HFFc6 (cell line): ENCODE measurements at regions not wholly inside any gene's neighbourhood (a gene's known extent, or its start where the extent isn't known, plus 50 kb on each side); places are given as distances from the start of the nearest gene placed in this dataset.

ENCODE experiments used
- DNase-seq: peaks from one replicate; pipeline ENCODE4 v3.0.0-alpha.2; 2018
- H3K27ac Mint-ChIP-seq: 2 replicates; pipeline ENCODE4 v1.8.0; 2020; ENCODE audit warnings: mild to moderate bottlenecking, mixed read lengths
- H3K27me3 Mint-ChIP-seq: 2 replicates; pipeline ENCODE4 v1.8.0; 2021; ENCODE audit warnings: mild to moderate bottlenecking, moderate library complexity, mixed read lengths; ENCODE audit not compliant: insufficient read depth
- H3K36me3 Mint-ChIP-seq: 2 replicates; pipeline ENCODE4 v1.8.0; 2021; ENCODE audit warnings: low read depth, mixed read lengths
- H3K4me1 Mint-ChIP-seq: 2 replicates; pipeline ENCODE4 v1.8.0; 2020; ENCODE audit warnings: low read depth, mixed read lengths
- H3K4me3 Mint-ChIP-seq: 2 replicates; pipeline ENCODE4 v1.8.0; 2020; ENCODE audit warnings: mild to moderate bottlenecking, moderate library complexity, mixed read lengths
- H3K9me3 Mint-ChIP-seq: 2 replicates; pipeline ENCODE4 v1.8.0; 2020; ENCODE audit warnings: mild to moderate bottlenecking, mixed read lengths
- TF ChIP-seq, protein P1 (sequence below): fragments of 200-600 bp; sonication (generic); IDR thresholded peaks from 2 replicates; pipeline ENCODE4 v1.5.0; 2021; ENCODE audit warnings: antibody characterized with exemption, mild to moderate bottlenecking

DNA sequence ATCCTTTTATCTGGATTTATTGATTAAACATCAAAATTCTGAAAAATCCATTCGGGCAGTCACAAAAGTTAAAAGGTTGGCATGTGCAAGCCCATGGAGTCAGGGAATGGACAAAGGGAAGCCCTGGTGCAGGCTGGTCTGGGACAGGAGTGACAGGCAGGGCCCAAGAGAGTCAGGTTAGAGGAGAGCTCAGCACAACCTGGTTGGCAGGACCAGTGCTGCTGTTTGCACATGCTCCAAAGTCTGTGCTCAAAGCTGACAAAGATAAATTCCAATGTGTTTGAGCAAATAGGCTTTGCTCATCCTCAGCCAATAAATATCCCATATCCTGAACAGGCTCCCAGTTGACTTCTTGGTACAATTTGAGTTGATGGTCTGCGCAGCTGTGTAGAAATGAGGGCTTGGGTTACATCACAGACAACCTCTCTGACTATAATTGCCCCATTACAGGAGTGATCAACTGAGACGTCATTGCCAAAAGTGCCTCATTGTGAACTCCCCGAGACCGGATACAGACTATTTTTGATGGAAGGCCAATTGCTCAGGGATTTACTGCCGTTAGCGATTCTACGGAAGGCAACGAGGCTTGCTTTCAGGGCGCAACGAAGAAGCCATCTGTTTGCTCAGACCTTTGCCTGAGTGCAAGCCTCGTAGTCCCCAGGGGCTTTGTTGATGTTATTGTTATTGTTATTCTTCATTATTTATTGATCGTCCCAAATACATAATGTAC is 1008.1 kb upstream of the TENM3 start:
- TF ChIP-seq, protein P1, sequence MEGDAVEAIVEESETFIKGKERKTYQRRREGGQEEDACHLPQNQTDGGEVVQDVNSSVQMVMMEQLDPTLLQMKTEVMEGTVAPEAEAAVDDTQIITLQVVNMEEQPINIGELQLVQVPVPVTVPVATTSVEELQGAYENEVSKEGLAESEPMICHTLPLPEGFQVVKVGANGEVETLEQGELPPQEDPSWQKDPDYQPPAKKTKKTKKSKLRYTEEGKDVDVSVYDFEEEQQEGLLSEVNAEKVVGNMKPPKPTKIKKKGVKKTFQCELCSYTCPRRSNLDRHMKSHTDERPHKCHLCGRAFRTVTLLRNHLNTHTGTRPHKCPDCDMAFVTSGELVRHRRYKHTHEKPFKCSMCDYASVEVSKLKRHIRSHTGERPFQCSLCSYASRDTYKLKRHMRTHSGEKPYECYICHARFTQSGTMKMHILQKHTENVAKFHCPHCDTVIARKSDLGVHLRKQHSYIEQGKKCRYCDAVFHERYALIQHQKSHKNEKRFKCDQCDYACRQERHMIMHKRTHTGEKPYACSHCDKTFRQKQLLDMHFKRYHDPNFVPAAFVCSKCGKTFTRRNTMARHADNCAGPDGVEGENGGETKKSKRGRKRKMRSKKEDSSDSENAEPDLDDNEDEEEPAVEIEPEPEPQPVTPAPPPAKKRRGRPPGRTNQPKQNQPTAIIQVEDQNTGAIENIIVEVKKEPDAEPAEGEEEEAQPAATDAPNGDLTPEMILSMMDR: no peak
- H3K4me1 Mint-ChIP-seq: no peaks in the 10 kb centered on the region
- no peaks in the 10 kb centered on the region for H3K27me3 Mint-ChIP-seq
- no peak overlapping the region for H3K4me3 Mint-ChIP-seq
- no peaks in the 10 kb centered on the region for H3K36me3 Mint-ChIP-seq
- H3K9me3 Mint-ChIP-seq: peaks cover 10% of the 10 kb centered on the region
- no peak overlapping the region for H3K27ac Mint-ChIP-seq
- no peak for DNase-seq

GRCh38 chr4:181245326-181245725 is 997.9 kb upstream of the TENM3 start:
- Mint-ChIP-seq H3K27me3 (peaks cover 2% of the 10 kb centered on the region; the same call in 1 of the 2 replicates), H3K27ac (no peak overlapping the region)
- no peak for DNase-seq

DNA sequence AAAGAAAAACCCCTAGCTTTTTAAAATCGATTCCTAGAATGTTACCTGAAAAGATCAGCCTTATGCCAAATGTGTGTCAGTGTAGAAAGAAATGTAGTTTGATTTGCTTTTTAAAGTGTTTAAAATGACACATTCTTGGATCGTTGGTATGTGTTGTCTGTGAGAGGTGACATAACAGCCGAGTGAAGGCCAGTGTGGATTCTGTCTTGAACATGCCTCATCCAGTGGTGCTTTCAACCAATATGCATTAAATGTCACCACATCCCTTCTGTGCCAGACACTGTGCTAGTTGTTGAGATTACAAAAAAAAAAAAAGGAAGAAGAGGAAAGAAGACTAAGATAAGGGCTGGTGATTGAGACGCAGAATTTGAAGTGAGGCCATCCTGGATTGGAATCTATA is 994.2 kb upstream of the TENM3 start:
- Mint-ChIP-seq H3K4me3 (no peak overlapping the region), H3K9me3 (peaks cover 5% of the 10 kb centered on the region), H3K27me3 (no peaks in the 10 kb centered on the region), H3K4me1 (no peaks in the 10 kb centered on the region), H3K27ac (no peak overlapping the region), H3K36me3 (no peaks in the 10 kb centered on the region)
- TF ChIP-seq, protein P1: no peak
- no peak for DNase-seq

More at GRCh38 chr4:181245326-181245725, 997.9 kb upstream of the TENM3 start:
- TF ChIP-seq, protein P1: no peak
- Mint-ChIP-seq H3K36me3 (no peaks in the 10 kb centered on the region), H3K9me3 (peaks cover 9% of the 10 kb centered on the region), H3K4me3 (no peak overlapping the region), H3K4me1 (no peaks in the 10 kb centered on the region)

DNA sequence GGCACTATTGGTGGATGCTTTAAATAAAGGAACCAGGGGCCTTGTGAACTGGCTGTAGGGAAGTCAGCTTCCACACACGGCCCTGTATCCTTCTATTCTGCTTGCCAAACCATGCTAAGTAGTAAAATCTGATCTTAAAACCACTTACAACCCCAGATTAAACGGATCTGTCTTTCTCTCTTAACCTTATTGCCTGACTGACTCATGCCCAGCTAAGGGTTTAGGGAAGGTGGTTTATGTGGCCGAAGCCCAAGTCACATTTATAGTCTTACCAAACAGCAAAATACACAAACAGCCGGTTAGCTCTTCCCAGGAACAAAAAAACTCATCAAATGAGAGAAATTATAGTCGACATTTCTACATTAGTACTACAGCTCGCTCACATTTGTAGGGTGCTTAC is 988.4 kb upstream of the TENM3 start:
- no peaks in the 10 kb centered on the region for H3K4me1 Mint-ChIP-seq
- no peaks in the 10 kb centered on the region for H3K36me3 Mint-ChIP-seq
- H3K4me3 Mint-ChIP-seq: no peak overlapping the region
- no peaks in the 10 kb centered on the region; the same call in 1 of the 2 replicates for H3K27me3 Mint-ChIP-seq
- no peak for DNase-seq
- TF ChIP-seq, protein P1: no peak
- H3K9me3 Mint-ChIP-seq: peaks cover 10% of the 10 kb centered on the region
- no peak overlapping the region for H3K27ac Mint-ChIP-seq

GRCh38 chr4:181258569-181258968 is 984.6 kb upstream of the TENM3 start:
- H3K36me3 Mint-ChIP-seq: no peaks in the 10 kb centered on the region
- TF ChIP-seq, protein P1: no peak
- no peak overlapping the region for H3K4me3 Mint-ChIP-seq
- no peak overlapping the region for H3K27ac Mint-ChIP-seq
- no peaks in the 10 kb centered on the region for H3K4me1 Mint-ChIP-seq
- no peaks in the 10 kb centered on the region; the same call in none of the 2 replicates for H3K27me3 Mint-ChIP-seq
- H3K9me3 Mint-ChIP-seq: peaks cover 14% of the 10 kb centered on the region; the same call in 1 of the 2 replicates
- DNase-seq: no peak
